ENCODE measurements at regions not wholly inside any gene's neighbourhood (a gene's known extent, or its start where the extent isn't known, plus 50 kb on each side); places are given as distances from the start of the nearest gene placed in this dataset.

- TF ChIP-seq CTCF (IDR thresholded peaks at IDR 0.05 in 2 of 3, conservative IDR thresholded peaks at IDR 0.05 in 1 of 3; ENCODE audit: borderline replicate concordance in 1 of 3, insufficient read depth in 1 of 3, low read depth in 2 of 3, low read length in 2 of 3) (no peak), SRF (IDR thresholded peaks at IDR 0.05; ENCODE audit: low read depth) (no peak), EZH2phosphoT487 (IDR thresholded peaks at IDR 0.05; ENCODE audit: borderline replicate concordance) (no peak), MAX (IDR thresholded peaks at IDR 0.05) (no peak), POLR2A (IDR thresholded peaks at IDR 0.05; ENCODE audit: borderline replicate concordance, extremely low read depth, insufficient read depth, insufficient read length) (no peak), FOSL1 (IDR thresholded peaks at IDR 0.05; ENCODE audit: low read depth) (no peak), RAD21 (IDR thresholded peaks at IDR 0.05; ENCODE audit: low read depth) (no peak), YY1 (IDR thresholded peaks at IDR 0.05; ENCODE audit: extremely low read depth, insufficient replicate concordance, low read depth, low read length) (no peak), POLR2AphosphoS5 (IDR thresholded peaks at IDR 0.05; ENCODE audit: low read depth, low read length) (no peak)
Measured at GRCh38 chr4:32148111-32148666, 1428.0 kb downstream of the PCDH7 start.

All from HCT116 (cell line).